ENCODE measurements at regions not wholly inside any gene's neighbourhood (a gene's known extent, or its start where the extent isn't known, plus 50 kb on each side); places are given as distances from the start of the nearest gene placed in this dataset.

- Mint-ChIP-seq H3K4me1 (no peaks in the 10 kb centered on the region), H3K27me3 (no peaks in the 10 kb centered on the region), H3K36me3 (no peaks in the 10 kb centered on the region), H3K4me3 (no peak overlapping the region), H3K27ac (no peak overlapping the region), H3K9me3 (peaks cover 0 to 43% (median 24%) of the 10 kb centered on the region in 8 donors)
- no peak overlapping the region for H3K27ac ChIP-seq (ENCODE audit: low read depth, low read length)
- no peaks in the 10 kb centered on the region for H3K27me3 ChIP-seq (ENCODE audit: insufficient read depth, low read length)
- peaks cover 0 to 1% of the 10 kb centered on the region in 2 donors for H3K9me3 ChIP-seq (ENCODE audit: control insufficient read depth in 1 of 2, low read length in 2 of 2)
- no peaks in the 10 kb centered on the region for H3K36me3 ChIP-seq (ENCODE audit: insufficient read depth, low read length)
- DNase-seq = no peak
- ChIA-PET POLR2A (ENCODE audit: partially characterized antibody) (no interaction called here), CTCF (ENCODE audit: partially characterized antibody) (no interaction called here)
- intact Hi-C loops (cut with micrococcal nuclease) = no loop called here
- no peaks in the 10 kb centered on the region for H3K4me1 ChIP-seq (ENCODE audit: insufficient read depth, low read length)
- H3K4me3 ChIP-seq (ENCODE audit: low read length in 2 of 2) = no peak overlapping the region
These were observed 55.3 kb upstream of the POM121L12 start for GRCh38 chr7:52980129-52980528.

GRCh38 chr7:52973126-52973525 is 62.3 kb upstream of the POM121L12 start:
- DNase-seq = no peak
- CTCF ChIA-PET (ENCODE audit: partially characterized antibody) = no interaction called here
- Mint-ChIP-seq H3K27me3 (no peaks in the 10 kb centered on the region), H3K4me1 (no peaks in the 10 kb centered on the region), H3K4me3 (no peak overlapping the region), H3K27ac (no peak overlapping the region), H3K9me3 (peaks cover 0 to 29% (median 12%) of the 10 kb centered on the region in 8 donors), H3K36me3 (no peaks in the 10 kb centered on the region)
- Histone ChIP-seq H3K4me1 (ENCODE audit: insufficient read depth, low read length) (no peaks in the 10 kb centered on the region), H3K9me3 (ENCODE audit: control insufficient read depth in 1 of 2, low read length in 2 of 2) (no peaks in the 10 kb centered on the region), H3K36me3 (ENCODE audit: insufficient read depth, low read length) (no peaks in the 10 kb centered on the region), H3K4me3 (ENCODE audit: low read length in 2 of 2) (no peak overlapping the region), H3K27ac (ENCODE audit: low read depth, low read length) (no peak overlapping the region), H3K27me3 (ENCODE audit: insufficient read depth, low read length) (no peaks in the 10 kb centered on the region)
- intact Hi-C loops (cut with micrococcal nuclease) = loop anchor here (10.0 kb wide), 1 partner anchor 58 kb away; no protein-coding TSS in a partner anchor
- POLR2A ChIA-PET (ENCODE audit: partially characterized antibody) = no interaction called here

- Histone ChIP-seq H3K27me3 (ENCODE audit: insufficient read depth, low read length) (no peaks in the 10 kb centered on the region), H3K9me3 (ENCODE audit: control insufficient read depth in 1 of 2, low read length in 2 of 2) (no peaks in the 10 kb centered on the region), H3K27ac (ENCODE audit: low read depth, low read length) (no peak overlapping the region), H3K36me3 (ENCODE audit: insufficient read depth, low read length) (no peaks in the 10 kb centered on the region), H3K4me3 (ENCODE audit: low read length in 2 of 2) (no peak overlapping the region), H3K4me1 (ENCODE audit: insufficient read depth, low read length) (no peaks in the 10 kb centered on the region)
- no peaks in the 10 kb centered on the region for H3K4me1 Mint-ChIP-seq
- no peak for DNase-seq
- ChIA-PET POLR2A (ENCODE audit: partially characterized antibody) (no interaction called here), CTCF (ENCODE audit: partially characterized antibody) (no interaction called here)
- H3K9me3 Mint-ChIP-seq = peaks cover 0 to 35% (median 14%) of the 10 kb centered on the region in 8 donors
- no peaks in the 10 kb centered on the region for H3K36me3 Mint-ChIP-seq
- intact Hi-C loops (cut with micrococcal nuclease) = no loop called here
- H3K27me3 Mint-ChIP-seq = no peaks in the 10 kb centered on the region
- H3K27ac Mint-ChIP-seq = no peak overlapping the region
- no peak overlapping the region for H3K4me3 Mint-ChIP-seq
These were observed 72.9 kb upstream of the POM121L12 start for GRCh38 chr7:52962402-52963076.

GRCh38 chr7:52961084-52961483 is 74.3 kb upstream of the POM121L12 start:
- peaks cover 0 to 33% (median 18%) of the 10 kb centered on the region in 8 donors for H3K9me3 Mint-ChIP-seq
- no peak overlapping the region for H3K4me3 Mint-ChIP-seq
- no peaks in the 10 kb centered on the region for H3K27me3 ChIP-seq (ENCODE audit: insufficient read depth, low read length)
- no peaks in the 10 kb centered on the region for H3K4me1 ChIP-seq (ENCODE audit: insufficient read depth, low read length)
- H3K27ac ChIP-seq (ENCODE audit: low read depth, low read length) = no peak overlapping the region
- no peak for DNase-seq
- H3K27me3 Mint-ChIP-seq = no peaks in the 10 kb centered on the region
- ChIA-PET POLR2A (ENCODE audit: partially characterized antibody) (no interaction called here), CTCF (ENCODE audit: partially characterized antibody) (no interaction called here)
- H3K9me3 ChIP-seq (ENCODE audit: control insufficient read depth in 1 of 2, low read length in 2 of 2) = no peaks in the 10 kb centered on the region
- no peak overlapping the region for H3K4me3 ChIP-seq (ENCODE audit: low read length in 2 of 2)
- intact Hi-C loops (cut with micrococcal nuclease) = no loop called here
- no peaks in the 10 kb centered on the region for H3K36me3 ChIP-seq (ENCODE audit: insufficient read depth, low read length)
- no peak overlapping the region for H3K27ac Mint-ChIP-seq
- H3K36me3 Mint-ChIP-seq = no peaks in the 10 kb centered on the region
- H3K4me1 Mint-ChIP-seq = no peaks in the 10 kb centered on the region

GRCh38 chr7:52959878-52960660 is 75.4 kb upstream of the POM121L12 start:
- Mint-ChIP-seq H3K27ac (no peak overlapping the region), H3K27me3 (no peaks in the 10 kb centered on the region), H3K36me3 (no peaks in the 10 kb centered on the region), H3K4me3 (no peak overlapping the region), H3K9me3 (peaks cover 0 to 29% (median 17%) of the 10 kb centered on the region in 8 donors), H3K4me1 (no peaks in the 10 kb centered on the region)
- Histone ChIP-seq H3K9me3 (ENCODE audit: control insufficient read depth in 1 of 2, low read length in 2 of 2) (no peaks in the 10 kb centered on the region), H3K4me1 (ENCODE audit: insufficient read depth, low read length) (no peaks in the 10 kb centered on the region), H3K27me3 (ENCODE audit: insufficient read depth, low read length) (no peaks in the 10 kb centered on the region), H3K4me3 (ENCODE audit: low read length in 2 of 2) (no peak overlapping the region), H3K36me3 (ENCODE audit: insufficient read depth, low read length) (no peaks in the 10 kb centered on the region), H3K27ac (ENCODE audit: low read depth, low read length) (no peak overlapping the region)
- intact Hi-C loops (cut with micrococcal nuclease) = no loop called here
- DNase-seq = no peak
- POLR2A ChIA-PET (ENCODE audit: partially characterized antibody) = no interaction called here
- CTCF ChIA-PET (ENCODE audit: partially characterized antibody) = no interaction called here

GRCh38 chr7:52959336-52959735 is 76.1 kb upstream of the POM121L12 start:
- no peaks in the 10 kb centered on the region for H3K36me3 Mint-ChIP-seq
- Histone ChIP-seq H3K4me1 (ENCODE audit: insufficient read depth, low read length) (no peaks in the 10 kb centered on the region), H3K27me3 (ENCODE audit: insufficient read depth, low read length) (no peaks in the 10 kb centered on the region), H3K9me3 (ENCODE audit: control insufficient read depth in 1 of 2, low read length in 2 of 2) (no peaks in the 10 kb centered on the region), H3K36me3 (ENCODE audit: insufficient read depth, low read length) (no peaks in the 10 kb centered on the region), H3K4me3 (ENCODE audit: low read length in 2 of 2) (no peak overlapping the region), H3K27ac (ENCODE audit: low read depth, low read length) (no peak overlapping the region)
- H3K27ac Mint-ChIP-seq = no peak overlapping the region
- H3K9me3 Mint-ChIP-seq = peaks cover 0 to 28% (median 14%) of the 10 kb centered on the region in 8 donors
- H3K4me3 Mint-ChIP-seq = no peak overlapping the region
- no peak for DNase-seq
- ChIA-PET CTCF (ENCODE audit: partially characterized antibody) (no interaction called here), POLR2A (ENCODE audit: partially characterized antibody) (no interaction called here)
- intact Hi-C loops (cut with micrococcal nuclease) = no loop called here
- H3K27me3 Mint-ChIP-seq = no peaks in the 10 kb centered on the region
- no peaks in the 10 kb centered on the region for H3K4me1 Mint-ChIP-seq

- Mint-ChIP-seq H3K27ac (no peak overlapping the region), H3K36me3 (no peaks in the 10 kb centered on the region), H3K27me3 (no peaks in the 10 kb centered on the region), H3K9me3 (peaks cover 0 to 25% (median 11%) of the 10 kb centered on the region in 8 donors), H3K4me3 (no peak overlapping the region), H3K4me1 (no peaks in the 10 kb centered on the region)
- no peaks in the 10 kb centered on the region for H3K36me3 ChIP-seq (ENCODE audit: insufficient read depth, low read length)
- H3K27ac ChIP-seq (ENCODE audit: low read depth, low read length) = no peak overlapping the region
- H3K4me1 ChIP-seq (ENCODE audit: insufficient read depth, low read length) = no peaks in the 10 kb centered on the region
- ChIA-PET CTCF (ENCODE audit: partially characterized antibody) (no interaction called here), POLR2A (ENCODE audit: partially characterized antibody) (no interaction called here)
- H3K4me3 ChIP-seq (ENCODE audit: low read length in 2 of 2) = no peak overlapping the region
- no peaks in the 10 kb centered on the region for H3K9me3 ChIP-seq (ENCODE audit: control insufficient read depth in 1 of 2, low read length in 2 of 2)
- DNase-seq = no peak
- intact Hi-C loops (cut with micrococcal nuclease) = no loop called here
- no peaks in the 10 kb centered on the region for H3K27me3 ChIP-seq (ENCODE audit: insufficient read depth, low read length)
These were observed 76.8 kb upstream of the POM121L12 start for GRCh38 chr7:52958621-52959140.

Measured in CD4-positive, alpha-beta memory T cell (primary cell).